Loucy (cell line): ENCODE measurements at regions not wholly inside any gene's neighbourhood (a gene's known extent, or its start where the extent isn't known, plus 50 kb on each side); places are given as distances from the start of the nearest gene placed in this dataset.

Experiments used
- H2AFZ ChIP-seq: fragments of 200-600 bp; sonication (generic); 2 replicates; pipeline ENCODE4 v1.6.0; 2016; ENCODE audit warnings: antibody characterized with exemption, mild to moderate bottlenecking, low read length, moderate library complexity
- H3F3A ChIP-seq: fragments of 200-600 bp; 2 replicates; pipeline ENCODE4 v1.6.0; 2016; ENCODE audit warnings: antibody characterized with exemption, low read depth, mild to moderate bottlenecking
- H3K27me3 ChIP-seq: fragments of 200-600 bp; sonication (generic); 2 replicates; pipeline ENCODE4 v1.6.1; 2014; ENCODE audit warnings: low read length, mild to moderate bottlenecking; ENCODE audit not compliant: insufficient read depth, poor library complexity, severe bottlenecking
- H3K36me3 ChIP-seq: fragments of 200-600 bp; sonication (generic); 2 replicates; pipeline ENCODE4 v1.6.1; 2016; ENCODE audit warnings: low read length; ENCODE audit not compliant: insufficient read depth
- H3K4me1 ChIP-seq: fragments of 200-600 bp; sonication (generic); 2 replicates; pipeline ENCODE4 v1.5.1; 2014; ENCODE audit warnings: low read length, mild to moderate bottlenecking; ENCODE audit not compliant: insufficient read depth, poor library complexity, severe bottlenecking
- H3K4me2 ChIP-seq: fragments of 200-600 bp; sonication (generic); 2 replicates; pipeline ENCODE4 v1.6.0; 2014; ENCODE audit warnings: antibody characterized with exemption, low read length, low read depth, mild to moderate bottlenecking; ENCODE audit not compliant: poor library complexity, severe bottlenecking
- H3K4me3 ChIP-seq: fragments of 200-600 bp; sonication (generic); 2 replicates; pipeline ENCODE4 v1.5.1; 2014; ENCODE audit warnings: low read length, mild to moderate bottlenecking, mixed read lengths; ENCODE audit not compliant: poor library complexity, severe bottlenecking
- H3K79me2 ChIP-seq: fragments of 200-600 bp; sonication (generic); 2 replicates; pipeline ENCODE4 v1.6.1; 2014; ENCODE audit warnings: low read length; ENCODE audit not compliant: insufficient read depth
- H3K9ac ChIP-seq: fragments of 200-600 bp; sonication (generic); 2 replicates; pipeline ENCODE4 v1.6.0; 2014; ENCODE audit warnings: mild to moderate bottlenecking, low read depth, low read length, moderate library complexity; ENCODE audit not compliant: poor library complexity, severe bottlenecking
- H3K9me2 ChIP-seq: fragments of 200-600 bp; sonication (generic); replicated peaks from 2 replicates; pipeline ENCODE4 v1.6.1; 2016; ENCODE audit warnings: low read depth, low read length, mixed read lengths
- H3K9me3 ChIP-seq: fragments of 200-600 bp; sonication (generic); 2 replicates; pipeline ENCODE4 v1.6.1; 2014; ENCODE audit warnings: mild to moderate bottlenecking, antibody characterized with exemption, low read length, low read depth; ENCODE audit not compliant: insufficient read depth
- H4K20me1 ChIP-seq: fragments of 200-600 bp; sonication (generic); 2 replicates; pipeline ENCODE4 v1.6.0; 2014; ENCODE audit warnings: antibody characterized with exemption, low read length, mild to moderate bottlenecking; ENCODE audit not compliant: insufficient read depth, poor library complexity, severe bottlenecking
- EZH2phosphoT487 ChIP-seq: fragments of 200-600 bp; IDR thresholded peaks from 2 replicates; pipeline ENCODE4 v1.6.1; 2018; ENCODE audit warnings: antibody characterized with exemption, mild to moderate bottlenecking, moderate library complexity, borderline replicate concordance
- TF ChIP-seq, protein P1 (sequence below): fragments of 200-600 bp; sonication (generic); conservative IDR thresholded peaks from 2 replicates; pipeline ENCODE4 v1.5.1; 2014; ENCODE audit warnings: mild to moderate bottlenecking, antibody characterized with exemption, low read length

DNA sequence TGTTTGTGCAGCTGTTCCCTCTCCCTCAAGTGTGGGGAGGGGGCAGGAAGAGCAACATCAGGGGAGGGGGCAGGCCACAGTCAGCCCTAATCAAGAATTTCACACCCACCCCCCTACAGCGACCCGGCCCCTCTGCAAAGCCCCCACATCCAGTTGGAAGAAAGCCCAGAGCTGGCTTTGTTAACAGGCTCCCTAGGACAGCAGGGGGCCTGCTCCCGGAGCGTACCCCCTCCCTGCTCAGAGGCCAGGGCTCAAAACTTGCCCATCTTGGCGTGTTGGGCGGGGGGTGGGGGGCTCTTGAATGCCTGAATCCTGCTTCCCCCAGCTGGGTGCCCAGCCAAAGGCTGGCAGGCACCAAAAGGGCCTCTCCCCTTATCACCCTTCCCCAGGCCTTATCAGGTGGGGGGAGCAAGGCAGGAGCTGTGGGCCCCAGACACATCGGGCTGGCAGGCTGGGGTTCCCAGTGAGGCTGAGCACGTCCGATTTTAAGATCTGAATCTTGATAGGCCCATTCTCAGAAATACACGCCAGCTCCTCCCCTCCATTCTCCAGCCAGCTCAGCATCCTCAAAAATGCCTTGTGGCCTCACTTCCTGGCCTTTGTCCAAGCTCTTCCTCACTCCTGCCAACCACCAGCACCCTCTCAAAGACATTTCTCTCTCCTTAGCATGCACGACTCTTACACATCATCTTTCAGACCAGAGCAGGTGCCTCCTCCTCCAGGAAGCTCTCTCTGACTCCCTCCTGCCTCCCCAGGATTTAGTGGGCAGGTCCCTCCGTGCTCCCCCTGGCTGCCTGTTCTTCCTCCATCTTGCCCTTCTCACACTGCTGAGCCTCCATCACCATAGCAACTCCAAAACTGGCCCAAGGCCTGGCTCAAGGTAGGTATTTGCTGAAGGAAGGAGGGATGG, 384.8 kb downstream of the MN1 start:
- H3K36me3 ChIP-seq = no peaks in the 10 kb centered on the region
- TF ChIP-seq, protein P1, sequence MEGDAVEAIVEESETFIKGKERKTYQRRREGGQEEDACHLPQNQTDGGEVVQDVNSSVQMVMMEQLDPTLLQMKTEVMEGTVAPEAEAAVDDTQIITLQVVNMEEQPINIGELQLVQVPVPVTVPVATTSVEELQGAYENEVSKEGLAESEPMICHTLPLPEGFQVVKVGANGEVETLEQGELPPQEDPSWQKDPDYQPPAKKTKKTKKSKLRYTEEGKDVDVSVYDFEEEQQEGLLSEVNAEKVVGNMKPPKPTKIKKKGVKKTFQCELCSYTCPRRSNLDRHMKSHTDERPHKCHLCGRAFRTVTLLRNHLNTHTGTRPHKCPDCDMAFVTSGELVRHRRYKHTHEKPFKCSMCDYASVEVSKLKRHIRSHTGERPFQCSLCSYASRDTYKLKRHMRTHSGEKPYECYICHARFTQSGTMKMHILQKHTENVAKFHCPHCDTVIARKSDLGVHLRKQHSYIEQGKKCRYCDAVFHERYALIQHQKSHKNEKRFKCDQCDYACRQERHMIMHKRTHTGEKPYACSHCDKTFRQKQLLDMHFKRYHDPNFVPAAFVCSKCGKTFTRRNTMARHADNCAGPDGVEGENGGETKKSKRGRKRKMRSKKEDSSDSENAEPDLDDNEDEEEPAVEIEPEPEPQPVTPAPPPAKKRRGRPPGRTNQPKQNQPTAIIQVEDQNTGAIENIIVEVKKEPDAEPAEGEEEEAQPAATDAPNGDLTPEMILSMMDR = no peak
- TF ChIP-seq EZH2phosphoT487 = no peak
- no peak overlapping the region for H3K9ac ChIP-seq
- no peaks in the 10 kb centered on the region for H4K20me1 ChIP-seq
- no peaks in the 10 kb centered on the region for H3K79me2 ChIP-seq
- no peak overlapping the region for H2AFZ ChIP-seq
- H3F3A ChIP-seq = no peaks in the 10 kb centered on the region
- no peak overlapping the region for H3K4me2 ChIP-seq
- no peaks in the 10 kb centered on the region for H3K4me1 ChIP-seq
- H3K9me2 ChIP-seq = no peaks in the 10 kb centered on the region
- H3K9me3 ChIP-seq = no peaks in the 10 kb centered on the region
- H3K27me3 ChIP-seq = no peaks in the 10 kb centered on the region
- no peak overlapping the region for H3K4me3 ChIP-seq

DNA sequence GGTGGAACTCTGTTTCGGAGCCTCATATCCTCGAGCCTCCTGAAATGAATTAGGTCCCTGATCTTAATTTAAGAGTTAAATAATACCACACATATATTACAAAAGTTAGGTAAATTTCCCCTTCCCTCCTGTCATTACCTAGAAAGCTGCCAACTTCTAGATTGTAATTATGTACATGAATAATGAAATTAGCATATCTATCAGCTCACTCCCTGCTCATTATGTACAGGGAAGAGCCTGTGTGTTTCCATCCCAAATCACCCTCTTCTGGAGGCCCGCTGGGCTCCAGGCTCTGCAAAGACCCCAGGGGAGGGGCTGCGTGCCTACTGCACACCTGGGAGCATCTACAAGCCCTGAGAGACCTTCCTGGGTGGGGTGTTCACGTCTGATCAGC, 384.1 kb downstream of the MN1 start:
- H3K4me2 ChIP-seq = no peak overlapping the region
- H4K20me1 ChIP-seq = no peaks in the 10 kb centered on the region
- no peaks in the 10 kb centered on the region for H3K4me1 ChIP-seq

DNA sequence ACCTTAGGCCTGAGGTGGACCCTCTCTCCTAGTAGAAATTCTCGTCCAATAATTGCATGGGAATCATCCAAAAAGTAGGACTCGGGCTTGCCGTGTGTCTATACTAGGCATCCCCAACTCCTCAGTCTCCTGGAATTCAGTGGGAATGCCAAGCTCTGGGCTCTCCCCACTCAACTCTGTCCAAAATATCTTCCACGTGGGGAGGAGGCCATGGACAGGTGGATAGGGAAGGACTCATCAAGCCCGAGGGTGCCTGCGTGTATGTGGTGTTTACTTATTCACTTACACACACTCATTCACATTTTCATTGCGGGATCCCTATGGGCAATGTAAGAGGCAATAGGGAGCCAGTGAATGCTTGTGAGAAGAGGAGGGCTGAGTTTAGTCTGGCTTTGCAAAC, 383.3 kb downstream of the MN1 start:
- Histone ChIP-seq H3K4me1 (no peaks in the 10 kb centered on the region), H3K4me3 (no peak overlapping the region), H2AFZ (no peak overlapping the region), H4K20me1 (no peaks in the 10 kb centered on the region), H3K9ac (no peak overlapping the region), H3K9me2 (no peaks in the 10 kb centered on the region), H3F3A (no peaks in the 10 kb centered on the region), H3K79me2 (no peaks in the 10 kb centered on the region), H3K27me3 (no peaks in the 10 kb centered on the region), H3K9me3 (no peaks in the 10 kb centered on the region), H3K4me2 (no peak overlapping the region), H3K36me3 (no peaks in the 10 kb centered on the region)
- TF ChIP-seq EZH2phosphoT487 = no peak
- TF ChIP-seq, protein P1 = no peak

More for the DNA sequence above, 384.1 kb downstream of the MN1 start:
- H3K4me3 ChIP-seq = no peak overlapping the region
- H3K27me3 ChIP-seq = no peaks in the 10 kb centered on the region
- H3K36me3 ChIP-seq = no peaks in the 10 kb centered on the region
- no peak overlapping the region for H3K9ac ChIP-seq
- TF ChIP-seq EZH2phosphoT487 = no peak
- TF ChIP-seq, protein P1 = no peak
- H3K79me2 ChIP-seq = no peaks in the 10 kb centered on the region
- H2AFZ ChIP-seq = no peak overlapping the region
- H3F3A ChIP-seq = no peaks in the 10 kb centered on the region
- no peaks in the 10 kb centered on the region for H3K9me3 ChIP-seq
- H3K9me2 ChIP-seq = no peaks in the 10 kb centered on the region
